GM18909 (cell line): ENCODE measurements at regions not wholly inside any gene's neighbourhood (a gene's known extent, or its start where the extent isn't known, plus 50 kb on each side); places are given as distances from the start of the nearest gene placed in this dataset.

Experiments
- ATAC-seq: cut with Tn5 transposase; IDR thresholded peaks from one replicate; pipeline ENCODE4 v1.9.1; 2021; ENCODE audit warnings: mild to moderate bottlenecking; ENCODE audit not compliant: unreplicated experiment, poor library complexity

DNA sequence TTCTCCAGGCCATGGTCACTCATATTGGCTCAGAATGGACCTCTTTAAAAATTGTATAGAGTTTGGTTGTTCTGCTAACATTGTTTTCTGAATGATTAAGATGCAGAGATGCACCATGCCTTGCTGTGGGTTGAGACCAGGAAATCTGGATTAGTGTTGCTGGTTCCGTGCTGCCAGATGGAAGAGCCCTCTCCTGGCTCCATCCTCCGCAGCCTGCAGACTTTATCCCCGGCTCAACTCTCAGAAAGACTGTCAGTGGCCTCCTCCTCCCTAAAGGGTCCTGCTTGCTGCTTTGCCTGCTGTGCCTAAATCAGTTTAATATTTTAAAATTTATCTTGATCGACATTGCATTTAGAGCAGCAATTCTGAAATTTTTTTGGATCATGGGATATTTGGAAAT lies 196.7 kb downstream of the TENT4A start:
- no peak for ATAC-seq

DNA sequence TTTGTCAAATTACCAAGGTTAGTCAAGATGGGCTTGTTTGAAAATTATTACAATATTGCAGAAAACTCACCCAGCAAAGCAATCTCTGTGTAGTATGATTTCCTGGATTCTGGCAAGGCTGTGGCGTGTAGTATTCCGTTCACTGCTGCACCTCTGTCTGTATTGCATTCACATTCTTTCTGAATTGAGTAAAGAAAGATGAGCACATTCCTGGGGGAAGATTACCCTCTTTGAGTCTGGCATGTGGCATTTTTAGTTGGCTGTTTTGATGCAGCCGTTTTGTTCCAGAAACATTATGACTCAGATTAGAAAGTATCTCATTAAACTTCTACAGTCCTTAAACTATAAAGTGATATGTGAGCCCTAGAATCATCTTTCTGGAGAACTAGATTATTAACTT lies 197.7 kb downstream of the TENT4A start:
- ATAC-seq: no peak

DNA sequence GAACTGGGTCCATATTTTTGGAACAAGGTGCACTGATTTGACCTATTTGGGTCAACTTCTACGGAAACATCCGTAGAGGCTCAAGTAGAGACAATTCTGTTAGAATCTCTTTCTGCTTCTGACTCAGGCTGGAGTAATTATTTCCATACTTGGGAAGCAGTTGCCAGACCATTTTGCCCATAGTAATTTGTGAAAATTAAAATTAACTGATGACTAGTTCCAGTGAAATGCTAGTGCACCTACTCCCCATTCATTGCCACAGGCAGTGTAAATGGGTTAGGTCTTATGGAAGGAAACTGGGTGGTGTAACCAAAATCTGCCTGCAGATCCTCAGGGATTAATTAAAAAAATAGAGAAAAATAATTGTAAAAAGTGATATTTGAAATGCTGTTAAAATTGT lies 201.1 kb downstream of the TENT4A start:
- ATAC-seq: no peak

DNA sequence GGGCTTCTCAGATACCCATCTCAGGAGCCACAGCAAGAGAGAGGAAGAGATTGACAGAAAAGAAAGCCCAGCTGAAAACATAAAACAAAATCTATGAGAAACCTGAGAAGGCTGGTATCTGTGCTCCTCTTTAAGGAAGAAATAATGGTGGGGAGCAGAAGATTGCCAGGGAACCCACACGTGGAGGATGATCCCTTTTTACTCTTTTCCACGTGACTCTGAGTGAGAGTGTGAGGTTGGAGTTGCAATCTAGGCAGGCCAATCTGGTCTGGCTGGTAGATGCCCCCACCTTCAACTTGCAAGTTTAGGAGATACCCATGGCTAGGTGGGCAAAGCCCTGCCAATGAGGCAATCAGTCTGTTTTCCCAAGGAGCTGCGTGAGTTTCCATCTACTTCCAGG lies 202.3 kb downstream of the TENT4A start:
- ATAC-seq: no peak

DNA sequence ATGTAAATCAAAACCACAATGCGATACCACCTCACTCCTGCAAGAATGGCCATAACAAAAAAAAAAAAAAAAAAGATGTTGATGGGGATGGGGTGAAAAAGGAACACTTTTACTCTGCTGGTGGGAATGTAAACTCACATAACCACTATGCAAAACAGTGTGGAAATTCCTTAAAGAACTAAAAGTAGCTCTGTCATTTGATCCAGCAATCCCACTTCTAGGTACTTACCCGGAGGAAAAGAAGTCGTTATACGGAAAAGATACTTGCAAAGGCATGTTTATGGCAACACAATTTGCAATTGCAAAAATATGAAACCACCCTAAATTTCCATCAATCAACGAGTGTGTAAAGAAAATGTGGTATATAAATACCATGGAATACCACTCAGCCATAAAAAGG lies 205.0 kb downstream of the TENT4A start:
- no peak for ATAC-seq

DNA sequence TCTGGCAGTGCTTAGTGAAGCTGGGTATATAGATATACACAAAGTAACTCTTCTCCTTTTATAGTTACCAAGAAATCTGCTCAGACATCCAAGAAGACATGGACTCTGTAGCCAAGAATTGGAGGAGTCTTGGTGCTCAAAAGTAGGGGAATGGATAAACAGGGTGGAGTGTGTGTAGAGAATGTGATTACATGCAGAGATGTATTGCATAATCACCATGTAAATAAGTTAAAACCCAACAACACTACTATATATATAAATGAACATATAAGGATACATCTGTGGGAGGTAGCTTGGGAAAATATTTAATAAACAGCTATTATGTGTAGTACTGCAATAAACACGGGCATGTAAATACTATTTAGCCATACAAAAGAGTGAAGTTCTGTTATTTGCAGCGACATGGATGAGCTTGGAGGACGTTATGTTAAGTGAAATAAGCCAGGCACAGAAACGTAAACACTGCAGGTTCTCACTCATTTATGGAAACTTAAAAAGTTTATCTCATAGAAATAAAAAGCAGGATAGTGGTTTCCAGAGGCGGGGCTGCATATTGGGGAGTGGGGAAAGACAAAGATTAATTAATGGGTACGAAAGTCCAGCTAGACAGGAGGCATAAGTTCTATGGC lies 207.5 kb downstream of the TENT4A start:
- ATAC-seq: no peak

DNA sequence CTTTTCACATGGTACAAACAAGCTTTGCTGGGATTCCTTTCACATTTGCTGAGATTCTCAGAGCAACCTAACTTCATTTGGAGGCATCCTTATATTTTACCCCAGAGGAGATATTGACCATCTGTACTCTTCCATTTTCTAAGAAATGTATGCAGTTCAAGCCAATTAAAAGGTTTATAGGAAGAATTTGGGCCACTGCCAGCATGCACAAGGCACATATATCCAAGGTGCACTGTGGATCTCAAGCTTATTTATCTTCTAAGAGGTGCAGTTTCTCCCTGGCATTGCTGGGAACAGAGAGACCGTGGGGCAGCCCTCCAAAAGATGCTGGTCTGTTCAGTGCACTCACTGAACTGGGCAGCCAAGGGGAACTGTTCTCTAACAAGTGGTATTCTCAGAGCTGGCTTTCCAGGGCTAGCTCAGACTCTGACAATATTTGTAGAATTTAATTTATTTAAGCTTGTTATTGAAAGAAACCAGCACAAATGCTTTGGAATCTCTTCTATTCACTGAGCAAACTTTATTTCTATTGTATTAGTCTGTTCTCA lies 213.3 kb downstream of the TENT4A start:
- no peak for ATAC-seq

DNA sequence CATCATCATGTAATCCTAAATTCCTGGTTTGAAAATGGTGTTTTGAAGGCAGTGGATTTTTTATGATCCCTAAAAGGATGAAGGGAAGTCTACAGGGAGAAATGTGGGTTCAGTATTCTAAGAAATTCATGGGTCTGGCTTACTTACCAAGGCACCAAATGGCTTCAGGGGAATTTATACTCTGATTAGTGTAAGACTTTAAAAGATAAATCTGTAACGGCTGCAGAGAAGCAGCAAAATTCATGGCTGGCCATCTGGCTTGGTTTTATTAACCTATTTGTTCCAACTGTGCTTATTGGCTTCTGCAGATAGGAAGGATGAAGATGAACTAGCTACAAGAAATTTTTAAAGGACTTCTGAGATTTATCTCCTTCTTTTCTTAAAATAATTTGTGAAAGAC lies 222.8 kb downstream of the TENT4A start:
- no peak for ATAC-seq

DNA sequence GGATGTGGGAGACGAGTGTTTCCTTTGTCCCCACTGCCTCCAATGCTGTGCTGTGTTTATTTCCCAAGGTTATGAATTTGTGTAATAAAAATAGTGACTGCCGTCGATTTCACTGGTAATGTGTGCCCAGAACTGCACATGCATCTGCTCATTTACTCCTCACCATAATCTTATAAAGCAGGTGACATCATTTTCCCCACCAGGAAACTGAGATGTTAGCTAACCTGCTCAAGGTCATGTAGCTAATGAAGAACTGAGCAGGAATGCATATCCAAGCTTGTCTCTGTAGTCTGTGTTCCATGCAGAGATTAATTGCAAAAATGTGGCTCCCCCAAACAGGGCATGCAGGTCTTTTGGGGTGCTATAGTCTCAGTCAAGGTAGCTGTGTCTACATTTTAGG lies 224.4 kb downstream of the TENT4A start:
- ATAC-seq: no peak

DNA sequence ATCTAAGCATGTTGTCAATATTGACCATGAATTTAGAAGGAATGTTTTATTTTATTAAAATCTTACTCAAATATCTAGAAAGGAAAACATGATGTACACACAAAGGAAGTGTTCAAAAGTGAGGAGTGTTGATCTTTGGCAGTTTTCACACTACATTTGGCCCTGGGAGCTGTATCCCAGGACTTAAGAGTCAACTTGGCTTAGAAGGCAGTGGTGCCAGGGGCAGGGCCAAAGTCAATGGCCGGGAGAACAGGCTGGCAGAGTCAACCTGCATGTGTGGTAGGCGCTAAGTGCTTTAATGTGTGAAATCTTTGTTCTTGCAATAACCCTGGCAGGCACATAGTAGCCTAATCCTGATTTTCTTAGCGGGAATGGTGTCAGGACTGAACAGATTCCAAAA lies 228.4 kb downstream of the TENT4A start:
- no peak for ATAC-seq

DNA sequence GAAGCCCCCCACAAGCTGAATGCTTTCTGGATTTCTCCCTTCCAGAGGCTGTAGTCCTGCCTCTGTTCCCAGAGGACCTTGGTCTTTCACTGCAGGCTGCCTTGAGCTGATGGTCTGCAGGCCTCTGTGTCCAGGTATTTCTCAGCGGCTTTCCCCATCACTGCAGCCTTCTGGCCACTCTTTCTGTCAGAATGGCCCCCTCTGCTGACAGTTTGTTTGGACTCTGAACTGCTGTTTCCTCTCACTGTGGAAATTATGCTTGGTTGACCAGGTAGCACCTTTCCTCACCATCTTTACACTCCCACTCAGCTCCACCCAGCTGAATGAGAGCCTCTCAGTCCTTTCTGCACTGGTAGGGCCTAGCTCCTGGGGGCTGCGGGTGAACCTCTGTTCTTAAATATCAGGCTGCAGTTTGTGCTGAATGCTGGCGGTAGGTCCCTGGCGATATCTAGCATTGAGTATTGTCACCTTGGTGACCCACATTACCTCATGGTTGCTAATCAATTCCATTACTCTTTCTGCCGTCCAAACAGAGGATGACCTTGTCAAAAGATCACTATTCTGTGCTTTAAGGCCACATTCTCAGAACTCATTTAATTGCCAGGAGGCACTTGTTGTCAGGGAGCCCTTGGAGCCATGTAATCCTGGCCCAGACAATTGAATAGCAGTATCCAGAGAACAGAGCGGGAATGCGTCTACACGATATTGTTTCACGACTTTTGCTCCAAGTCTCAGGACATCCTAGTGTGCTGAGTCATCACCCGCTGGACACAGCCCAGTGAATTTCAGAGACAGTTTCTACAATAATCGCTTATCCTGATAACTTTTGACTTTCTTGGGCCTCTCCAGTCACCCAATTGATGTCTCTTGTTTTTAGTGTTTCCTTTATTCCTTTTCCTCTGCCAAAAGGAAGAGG lies 230.2 kb downstream of the TENT4A start:
- ATAC-seq: no peak

DNA sequence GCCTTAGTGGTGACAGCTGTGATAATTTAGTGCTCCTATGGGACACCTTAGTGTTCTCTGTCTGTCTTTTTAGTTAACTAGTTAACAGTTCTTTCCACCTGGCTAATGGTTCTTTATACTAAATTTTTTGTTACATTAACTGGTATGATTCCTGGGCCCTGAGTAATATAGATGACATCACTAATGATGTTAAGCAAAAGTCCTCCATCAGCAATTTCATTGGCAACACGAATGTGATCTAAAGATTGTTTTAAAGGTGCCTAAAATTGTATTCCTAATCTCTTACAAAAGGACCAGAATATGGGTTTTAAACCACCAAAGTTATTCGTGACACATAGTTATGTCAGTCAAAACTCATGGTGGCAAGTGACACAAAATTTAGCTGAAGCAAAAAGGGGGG lies 235.3 kb downstream of the TENT4A start:
- ATAC-seq: no peak

DNA sequence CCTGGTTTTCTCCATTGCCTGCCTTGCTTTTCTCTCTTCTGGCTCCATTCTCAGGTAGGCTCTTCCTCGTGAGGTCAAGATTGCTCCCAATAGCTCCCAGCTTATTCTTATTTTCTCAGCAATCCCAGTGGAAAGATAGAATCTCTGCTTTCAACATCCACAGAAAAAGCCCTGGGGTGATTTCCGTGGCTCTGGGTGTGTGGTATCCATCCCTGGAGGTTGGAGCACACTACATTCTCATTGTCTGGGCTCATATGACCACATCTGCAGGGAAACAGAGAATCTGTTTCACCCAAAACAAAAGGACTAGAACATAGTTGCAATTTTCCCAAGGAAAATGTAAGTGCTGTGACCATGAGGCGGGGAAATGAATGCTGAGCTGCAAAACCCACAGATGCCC lies 236.0 kb downstream of the TENT4A start:
- no peak for ATAC-seq

DNA sequence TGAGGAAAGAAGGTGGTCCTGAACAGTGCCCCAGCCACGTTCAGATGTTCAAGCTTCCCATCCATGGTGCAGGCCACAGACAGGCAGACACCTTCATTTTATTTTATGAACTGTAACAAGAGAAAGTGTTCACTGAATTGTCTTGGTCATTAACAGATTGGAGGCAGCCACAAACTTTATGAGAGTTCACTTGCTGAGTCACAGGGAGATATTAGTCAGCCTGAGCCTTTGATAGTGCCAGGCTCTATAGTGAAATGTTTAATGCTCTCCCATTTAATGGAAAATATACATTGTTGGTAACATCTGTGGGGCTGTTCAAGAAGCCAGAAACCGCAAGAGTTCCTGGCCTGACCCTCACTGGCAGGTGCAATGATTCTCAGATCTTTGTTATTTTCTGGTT lies 237.0 kb downstream of the TENT4A start:
- ATAC-seq: no peak

DNA sequence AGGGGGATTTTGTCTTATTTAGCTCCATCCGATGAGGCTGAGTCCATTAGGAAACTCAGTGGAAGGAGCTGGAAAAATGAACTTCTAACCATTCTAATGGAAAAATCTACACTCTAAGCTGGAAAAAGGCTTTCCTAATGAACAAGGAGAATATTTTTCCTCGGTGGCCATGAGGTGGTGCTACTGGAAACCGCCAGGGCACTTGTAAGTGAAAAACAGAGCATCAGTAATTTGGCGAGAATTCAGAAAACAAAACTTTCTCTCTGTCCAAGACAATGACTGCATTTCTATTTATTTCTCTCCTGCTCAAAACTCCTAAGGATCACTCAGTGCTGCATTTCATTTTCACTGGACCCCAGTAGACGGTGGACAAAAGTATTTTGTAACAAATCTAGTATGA lies 237.6 kb downstream of the TENT4A start:
- ATAC-seq: no peak

DNA sequence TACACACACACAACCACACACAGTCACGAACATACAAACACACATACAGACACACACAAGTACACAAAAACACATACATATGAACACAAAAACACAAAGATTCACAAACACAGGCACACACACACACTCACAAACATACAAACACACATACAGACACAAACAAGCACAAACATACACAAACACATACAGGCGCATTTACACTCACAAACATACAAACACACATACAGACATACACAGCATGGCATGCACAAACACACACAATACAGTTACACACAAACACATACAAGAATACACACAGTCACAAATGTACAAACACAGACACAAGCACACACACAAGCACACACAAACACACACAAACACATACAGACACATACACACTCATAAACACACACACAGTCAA lies 247.9 kb downstream of the TENT4A start:
- ATAC-seq: no peak

DNA sequence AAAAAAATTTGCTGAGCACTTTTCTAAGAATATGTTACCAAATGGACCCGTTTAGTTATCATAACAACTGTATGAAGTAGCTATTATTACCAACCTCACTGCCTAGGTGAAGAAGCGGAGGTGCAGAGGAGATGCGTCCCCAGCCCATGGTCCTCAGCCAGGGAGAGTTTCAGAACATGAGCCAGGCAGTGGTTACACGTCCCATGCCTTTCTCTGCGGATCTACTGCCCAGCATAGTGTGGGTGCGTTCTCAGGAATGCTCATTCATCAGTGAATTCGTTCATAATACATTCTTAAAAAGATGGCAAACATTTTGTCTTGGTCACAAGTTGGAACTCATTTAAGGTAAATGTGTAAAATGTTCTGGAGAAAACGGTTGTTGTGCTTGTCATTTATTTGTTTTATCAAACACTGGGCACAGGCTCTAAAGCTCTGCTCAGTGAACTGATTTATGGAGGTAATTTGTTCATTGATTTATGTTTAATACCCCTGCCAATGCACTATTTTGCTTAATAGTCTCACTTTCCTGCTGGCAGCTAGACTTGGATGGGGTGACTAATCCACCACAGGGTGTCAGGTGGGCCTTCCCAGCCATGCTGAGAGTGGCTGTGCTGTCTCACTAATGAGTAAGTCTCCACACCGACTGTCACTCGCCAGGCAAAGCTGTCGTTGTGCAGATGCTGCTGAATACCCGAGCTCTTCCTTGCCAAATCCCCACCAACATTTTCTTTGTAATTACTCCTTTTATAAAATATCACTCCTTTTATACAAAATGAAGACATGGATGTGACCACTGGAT lies 248.8 kb downstream of the TENT4A start:
- no peak for ATAC-seq

DNA sequence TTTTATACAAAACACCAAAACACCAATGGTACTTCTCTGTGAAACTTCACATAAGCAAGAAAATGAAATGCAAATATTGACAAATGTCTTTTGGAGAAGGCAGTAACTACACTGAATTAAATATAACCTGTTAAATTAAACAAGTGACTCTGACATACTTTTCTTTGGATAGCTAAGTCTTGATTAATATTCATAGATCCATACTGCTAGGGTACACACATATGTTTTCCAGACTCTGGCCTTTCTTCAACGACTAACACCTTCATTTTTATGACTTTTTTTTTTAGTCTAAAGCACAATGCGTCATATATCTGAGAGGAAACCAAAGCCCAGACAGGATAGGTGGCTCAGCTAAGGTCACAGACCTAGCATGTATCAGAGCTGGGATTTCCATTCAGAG lies 263.7 kb downstream of the TENT4A start:
- ATAC-seq: no peak

DNA sequence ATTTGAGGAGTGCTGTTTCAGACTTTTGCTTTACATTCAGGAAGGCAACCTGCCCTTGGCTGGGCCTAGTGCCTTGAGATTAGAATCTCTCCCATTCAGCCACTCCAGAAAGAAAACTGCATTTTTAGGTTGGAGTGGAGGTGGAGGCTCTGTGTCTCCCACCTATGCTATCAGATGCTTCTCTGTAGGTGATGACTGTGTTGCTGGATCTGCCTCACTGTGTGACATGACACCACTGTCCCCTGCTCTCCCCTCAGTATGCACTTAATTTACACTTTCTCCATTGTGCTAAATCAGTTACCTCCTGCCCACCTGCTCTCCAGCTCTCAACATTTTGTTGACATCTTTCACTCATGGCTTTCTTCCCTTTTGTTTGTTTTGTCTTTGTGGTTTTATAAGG lies 265.8 kb downstream of the TENT4A start:
- ATAC-seq: no peak

DNA sequence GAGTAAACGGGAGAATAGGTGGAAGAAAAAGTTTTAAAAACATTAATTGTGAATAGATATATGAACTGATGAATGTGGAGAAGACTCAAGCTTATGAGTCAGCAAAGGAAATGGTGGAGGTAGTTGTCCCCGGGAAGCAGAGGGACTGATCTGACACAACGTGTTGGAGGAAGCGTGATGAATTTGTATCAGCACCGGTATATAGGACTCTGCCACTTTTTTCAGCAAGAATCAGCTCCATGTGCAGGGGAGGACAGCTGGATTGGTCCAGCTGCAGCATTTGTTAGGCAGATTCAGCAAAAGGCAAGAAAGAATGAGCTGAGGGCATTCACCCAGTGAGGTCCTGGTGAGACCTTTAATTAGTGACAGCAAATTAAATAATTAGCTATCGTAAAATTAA lies 276.0 kb downstream of the TENT4A start:
- no peak for ATAC-seq

DNA sequence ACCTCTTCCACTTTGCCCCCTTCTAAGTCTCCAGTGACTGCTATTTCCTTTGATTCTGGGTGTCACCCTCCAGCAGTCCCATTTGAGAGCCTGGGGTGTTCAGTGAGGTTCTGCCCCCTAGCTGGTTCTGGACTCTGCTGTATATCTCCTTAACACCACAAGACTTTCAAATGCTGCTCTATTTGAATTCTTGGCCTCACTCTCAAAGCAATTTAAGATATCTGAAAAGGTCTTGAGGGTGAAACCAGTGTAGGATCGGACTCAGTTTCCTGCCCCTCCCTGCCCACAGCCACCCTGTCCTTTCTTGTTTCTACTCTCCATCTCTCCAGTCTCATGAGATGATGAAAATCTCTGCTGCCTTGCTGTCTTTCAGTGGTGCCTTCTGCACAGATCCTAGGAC lies 280.9 kb downstream of the TENT4A start:
- no peak for ATAC-seq
